HepG2 (cell line): ENCODE measurements at regions not wholly inside any gene's neighbourhood (a gene's known extent, or its start where the extent isn't known, plus 50 kb on each side); places are given as distances from the start of the nearest gene placed in this dataset.
A peak's percentile ranks its signal among the peaks of the same experiment; 100 is the strongest.

Experiments used
- ATAC-seq: fragments of 200-7000 bp; cut with Tn5 transposase; 3 replicates; pipeline ENCODE4 v1.9.1; 2020; ENCODE audit warnings: mild to moderate bottlenecking, moderate library complexity
- BruUV-seq: library from RNA; stranded (reverse); fragments of 400-500 nt; replicated peaks from 2 replicates; lab custom pipeline; 2021; lab: Mats Ljungman, UMichigan
- CTCF ChIA-PET: fragments of 300-600 bp; formaldehyde crosslinking; extraction: SDS; loops from one replicate; lab custom pipeline; 2021; ENCODE audit warnings: low total read pairs, inconsistent platforms, low intra/inter-chr PET ratio; lab: Yijun Ruan, JAX
- POLR2A ChIA-PET: fragments of 350-600 bp; sonication (Branson Sonifier 250); formaldehyde crosslinking; loops from one replicate; lab custom pipeline; 2020; ENCODE audit warnings: antibody characterized with exemption, inconsistent platforms; lab: Yijun Ruan, JAX
- DNase-seq: peaks from one replicate; pipeline ENCODE4 v3.0.0-alpha.2; 2015; ENCODE audit warnings: low spot score
- FAIRE-seq: peaks from 3 replicates; lab custom pipeline; 2011; peaks lifted over from hg19 to GRCh38; lab: Jason Lieb, UNC
- H2AFZ ChIP-seq: one replicate; pipeline ENCODE4 v1.6.1; 2011; ENCODE audit warnings: low read length, inconsistent platforms
- H3K27ac ChIP-seq: fragments of 300-600 bp; 3 replicates; pipeline ENCODE4 v1.8.0; 2011; ENCODE audit warnings: mixed run types, mild to moderate bottlenecking, mixed read lengths, low read length, inconsistent platforms; ENCODE audit not compliant: insufficient read depth; ENCODE audit errors: extremely low read length
- H3K27me3 ChIP-seq, 2 experiments: fragments of 200-600 bp in 1 of 2; 2 replicates in 1 of 2; 3 replicates in 1 of 2; pipeline versions ENCODE4 v1.6.0 to v1.8.0; 2011; ENCODE audit warnings: low read length in 2 of 2, mild to moderate bottlenecking in 2 of 2, moderate library complexity in 2 of 2, inconsistent platforms in 1 of 2; ENCODE audit not compliant: insufficient read depth in 2 of 2, control insufficient read depth in 1 of 2
- H3K36me3 ChIP-seq, 2 experiments: fragments of 200-600 bp in 1 of 2; replicated peaks in 1 of 2; 2 replicates in 1 of 2; 3 replicates in 1 of 2; pipeline versions ENCODE4 v1.5.1 to v1.8.0; 2011; ENCODE audit warnings: low read length in 2 of 2, inconsistent platforms in 1 of 2; ENCODE audit not compliant: insufficient read depth in 2 of 2, control insufficient read depth in 1 of 2
- H3K4me1 ChIP-seq: 2 replicates; pipeline ENCODE4 v1.5.1; 2012; ENCODE audit warnings: low read length, inconsistent platforms; ENCODE audit not compliant: insufficient read depth
- H3K4me2 ChIP-seq: 2 replicates; pipeline ENCODE4 v1.6.0; 2011; ENCODE audit warnings: low read depth, low read length, inconsistent platforms
- H3K4me3 ChIP-seq, 3 experiments: fragments of 200-600 bp in 1 of 3; sonication (generic), shearing (Covaris generic) in 1 of 3; replicated peaks in 1 of 3; 2 replicates each; pipeline ENCODE4 v1.5.1; 2011 to 2016; ENCODE audit warnings: low read length in 3 of 3, inconsistent platforms in 2 of 3, low read depth in 2 of 3, mild to moderate bottlenecking in 2 of 3, control low read depth in 1 of 3, mixed read lengths in 1 of 3; ENCODE audit not compliant: insufficient read depth in 1 of 3
- H3K79me2 ChIP-seq: one replicate; pipeline ENCODE4 v1.6.1; 2011; ENCODE audit warnings: low read length, inconsistent platforms; ENCODE audit not compliant: insufficient read depth
- H3K9ac ChIP-seq: 2 replicates; pipeline ENCODE4 v1.6.0; 2011; ENCODE audit warnings: mild to moderate bottlenecking, low read depth, low read length, inconsistent platforms; ENCODE audit not compliant: insufficient read depth
- H3K9me3 ChIP-seq: 2 replicates; pipeline ENCODE4 v1.5.1; 2012; ENCODE audit warnings: mild to moderate bottlenecking, low read length
- H4K20me1 ChIP-seq: 2 replicates; pipeline ENCODE4 v1.6.0; 2011; ENCODE audit warnings: inconsistent platforms, mild to moderate bottlenecking, low read length, moderate library complexity; ENCODE audit not compliant: insufficient read depth
- ATF5 ChIP-seq: sonication (generic); formaldehyde crosslinking; IDR thresholded peaks from 2 replicates; pipeline ENCODE4 v1.4.0; 2020; ENCODE audit warnings: mild to moderate bottlenecking, low read depth, missing genetic modification reagents
- CENPT ChIP-seq: sonication (generic); formaldehyde crosslinking; IDR thresholded peaks from 2 replicates; pipeline ENCODE4 v1.8.0; 2022; ENCODE audit warnings: low read depth, mild to moderate bottlenecking, moderate library complexity, missing genetic modification reagents
- FIP1L1 ChIP-seq: fragments of 200-400 bp; formaldehyde crosslinking; IDR thresholded peaks from 2 replicates; pipeline ENCODE4 v1.6.1; 2018; ENCODE audit warnings: low read depth, mild to moderate bottlenecking, low read length, moderate library complexity, borderline replicate concordance; ENCODE audit not compliant: insufficient read depth
- GTF2F1 ChIP-seq: fragments of 150-350 bp; IDR thresholded peaks from 2 replicates; pipeline ENCODE4 v1.6.1; 2014; ENCODE audit warnings: low read length
- HNRNPL ChIP-seq: fragments of 200-400 bp; formaldehyde crosslinking; IDR thresholded peaks from 2 replicates; pipeline ENCODE4 v1.6.1; 2017; ENCODE audit warnings: mild to moderate bottlenecking, low read depth, low read length
- KLF16 ChIP-seq, 2 experiments: sonication (generic) in 1 of 2; formaldehyde crosslinking in 1 of 2; IDR thresholded peaks; 2 replicates each; pipeline versions ENCODE4 v1.6.1 to v1.8.0; 2016 to 2023; ENCODE audit warnings: missing genetic modification reagents in 2 of 2, missing compliant biosample characterization in 1 of 2
- MAFK ChIP-seq, 2 experiments: IDR thresholded peaks in 1 of 2; conservative IDR thresholded peaks in 1 of 2; 2 replicates each; pipeline ENCODE4 v1.6.1; 2011; ENCODE audit warnings: improper control_type of control experiment in 2 of 2, low read length in 2 of 2
- SNRNP70 ChIP-seq: fragments of 200-400 bp; formaldehyde crosslinking; IDR thresholded peaks from 2 replicates; pipeline ENCODE4 v1.6.1; 2017; ENCODE audit warnings: mild to moderate bottlenecking, low read depth, low read length, moderate library complexity
- TERF1 ChIP-seq: sonication (generic); formaldehyde crosslinking; IDR thresholded peaks from 2 replicates; pipeline ENCODE4 v1.8.0; 2022; ENCODE audit warnings: mild to moderate bottlenecking, missing genetic modification reagents, moderate library complexity
- XBP1 ChIP-seq: sonication (generic); formaldehyde crosslinking; IDR thresholded peaks from 2 replicates; pipeline ENCODE4 v1.5.0; 2020; ENCODE audit warnings: missing genetic modification reagents
- ZNF205 ChIP-seq: IDR thresholded peaks from 2 replicates; pipeline ENCODE4 v1.6.1; 2018; ENCODE audit warnings: missing biosample characterization, missing genetic modification reagents
- ZNF317 ChIP-seq: sonication (generic); formaldehyde crosslinking; IDR thresholded peaks from 2 replicates; pipeline ENCODE4 v1.5.0; 2020; ENCODE audit warnings: mild to moderate bottlenecking, missing genetic modification reagents
- ZNF343 ChIP-seq: sonication (generic); formaldehyde crosslinking; IDR thresholded peaks from 2 replicates; pipeline ENCODE4 v1.4.0; 2020; ENCODE audit warnings: mild to moderate bottlenecking, missing genetic modification reagents
- ZNF615 ChIP-seq: sonication (generic); formaldehyde crosslinking; IDR thresholded peaks from 2 replicates; pipeline ENCODE4 v1.5.0; 2020; ENCODE audit warnings: mild to moderate bottlenecking, missing genetic modification reagents, borderline replicate concordance
- ZNF749 ChIP-seq: sonication (generic); formaldehyde crosslinking; IDR thresholded peaks from 2 replicates; pipeline ENCODE4 v1.8.0; 2022; ENCODE audit warnings: mild to moderate bottlenecking, missing genetic modification reagents, moderate library complexity, borderline replicate concordance
- ZNF781 ChIP-seq: sonication (generic); formaldehyde crosslinking; IDR thresholded peaks from 2 replicates; pipeline ENCODE4 v1.5.1; 2020; ENCODE audit warnings: borderline replicate concordance, mild to moderate bottlenecking, missing genetic modification reagents; ENCODE audit errors: not compliant biosample characterization
- WGBS: methylation state at CpG from one replicate; pipeline ENCODE4 v1.1.6; 2017; ENCODE audit warnings: low lambda C conversion rate; 5-methylcytosine and 5-hydroxymethylcytosine counted together
- in situ Hi-C: cut with HindIII; loops from 2 replicates; pipeline ENCODE4 v1.10.0; 2017; ENCODE audit warnings: low pct_unique_long_range_greater_than_20kb; ENCODE audit not compliant: extremely low pct_ligation_motif_present
- intact Hi-C: fragments of 100-400 bp; cut with micrococcal nuclease; formaldehyde crosslinking; loops from one replicate; pipeline ENCODE4 v1.10.0; 2022; ENCODE audit not compliant: unreplicated experiment

- TF ChIP-seq ZNF781 (CRISPR knock-in tag) (no peak), MAFK (conservative IDR thresholded peaks at IDR 0.05 in 1 of 2, IDR thresholded peaks at IDR 0.05 in 1 of 2; ENCODE audit: low read length in 2 of 2) (peak in 1 of 2 experiments; percentile 31; a peak in 1 of 4 replicates), ZNF615 (CRISPR knock-in tag) (no peak), CENPT (no peak), ZNF343 (CRISPR knock-in tag) (no peak), ZNF749 (CRISPR knock-in tag) (no peak)
- TF ChIP-seq, all 625 proteins: peak for 1
- ATAC-seq (no peak), FAIRE-seq (no peak), DNase-seq (no peak)
- WGBS, result 0% methylated on average over 2 of the region's 2 CpGs
- ChIA-PET CTCF (no interaction called here), POLR2A (no interaction called here)
- in situ Hi-C loops (no loop called here), intact Hi-C loops (no loop called here)
- no peak overlapping the region for H3K4me2 ChIP-seq
- H3K79me2 ChIP-seq, result no peaks in the 10 kb centered on the region
- H3K9ac ChIP-seq, result no peak overlapping the region
- H3K9me3 ChIP-seq, result no peaks in the 10 kb centered on the region
- H3K4me3 ChIP-seq, result no peak overlapping the region
- H2AFZ ChIP-seq, result no peak overlapping the region
- no peak overlapping the region for H3K27ac ChIP-seq
- no peaks in the 10 kb centered on the region for H4K20me1 ChIP-seq
- H3K36me3 ChIP-seq, result no peaks in the 10 kb centered on the region
- H3K4me1 ChIP-seq, result no peaks in the 10 kb centered on the region
- H3K27me3 ChIP-seq, result no peaks in the 10 kb centered on the region
- BruUV-seq, result no TSS peak
Observed at GRCh38 chr3:104952146-104952972, 414.4 kb upstream of the ALCAM start.

- 47% methylated on average over 18 of the region's 25 CpGs for WGBS
- no peak for FAIRE-seq
- no TSS peak for BruUV-seq
- H3K4me3 ChIP-seq, result no peak overlapping the region
- no peak overlapping the region for H3K27ac ChIP-seq
- intact Hi-C loops, result no loop called here
- no peaks in the 10 kb centered on the region for H3K4me1 ChIP-seq
- no peaks in the 10 kb centered on the region for H3K9me3 ChIP-seq
- no peak overlapping the region for H3K4me2 ChIP-seq
- DNase-seq, result no peak
- no peaks in the 10 kb centered on the region for H3K27me3 ChIP-seq
- ATAC-seq, result peak; percentile 23; the same call in 1 of the 3 replicates
- H3K36me3 ChIP-seq, result no peaks in the 10 kb centered on the region
- no peak overlapping the region for H2AFZ ChIP-seq
- no peak overlapping the region for H3K9ac ChIP-seq
- TF ChIP-seq SNRNP70 (no peak), GTF2F1 (no peak), ZNF317 (CRISPR knock-in tag) (no peak), TERF1 (no peak), FIP1L1 (no peak), ATF5 (CRISPR knock-in tag) (no peak), HNRNPL (no peak), KLF16 (CRISPR knock-in tag; IDR thresholded peaks at IDR 0.05) (no peak), XBP1 (CRISPR knock-in tag) (no peak), ZNF205 (CRISPR knock-in tag) (no peak)
- TF ChIP-seq, all 625 proteins: peak for 0
- no peaks in the 10 kb centered on the region for H3K79me2 ChIP-seq
- in situ Hi-C loops, result no loop called here
- POLR2A ChIA-PET, result no interaction called here
- no peaks in the 10 kb centered on the region for H4K20me1 ChIP-seq
- CTCF ChIA-PET, result no interaction called here
Observed at GRCh38 chr3:104956620-104957345, 409.9 kb upstream of the ALCAM start.
